ENCODE measurements at regions not wholly inside any gene's neighbourhood (a gene's known extent, or its start where the extent isn't known, plus 50 kb on each side); places are given as distances from the start of the nearest gene placed in this dataset.

DNA sequence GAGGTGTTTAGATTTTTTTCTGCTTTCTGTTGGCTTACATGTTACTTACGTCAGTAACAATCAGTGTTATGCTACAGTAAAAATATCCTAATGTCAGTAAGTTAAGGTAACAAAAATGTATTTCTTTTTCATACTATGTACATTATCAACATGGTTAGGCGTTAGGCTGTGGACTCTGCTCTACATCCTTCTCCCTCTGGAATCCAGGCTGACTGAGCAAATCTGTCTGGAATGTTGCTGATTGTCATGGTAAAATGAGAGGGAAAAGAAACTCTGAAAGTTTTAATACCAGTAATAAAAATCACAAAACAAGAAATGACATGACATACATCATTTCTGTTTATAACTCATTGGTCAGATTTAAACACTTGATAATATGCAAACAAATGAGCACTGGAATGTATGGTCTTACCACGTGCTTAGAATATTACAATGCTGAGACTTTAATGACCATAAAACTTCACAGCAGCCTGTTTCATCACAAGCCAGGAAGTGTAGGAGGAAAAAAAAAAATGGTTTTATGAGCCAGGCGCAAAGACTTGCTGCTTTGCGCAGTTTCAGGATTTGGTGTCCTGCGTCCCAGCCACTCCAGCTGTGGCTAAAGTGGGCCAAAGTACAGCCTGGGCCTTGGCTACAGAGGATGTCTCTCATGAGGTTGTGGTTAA lies 252.4 kb downstream of the FSIP2 start:
- TF ChIP-seq, protein P1, sequence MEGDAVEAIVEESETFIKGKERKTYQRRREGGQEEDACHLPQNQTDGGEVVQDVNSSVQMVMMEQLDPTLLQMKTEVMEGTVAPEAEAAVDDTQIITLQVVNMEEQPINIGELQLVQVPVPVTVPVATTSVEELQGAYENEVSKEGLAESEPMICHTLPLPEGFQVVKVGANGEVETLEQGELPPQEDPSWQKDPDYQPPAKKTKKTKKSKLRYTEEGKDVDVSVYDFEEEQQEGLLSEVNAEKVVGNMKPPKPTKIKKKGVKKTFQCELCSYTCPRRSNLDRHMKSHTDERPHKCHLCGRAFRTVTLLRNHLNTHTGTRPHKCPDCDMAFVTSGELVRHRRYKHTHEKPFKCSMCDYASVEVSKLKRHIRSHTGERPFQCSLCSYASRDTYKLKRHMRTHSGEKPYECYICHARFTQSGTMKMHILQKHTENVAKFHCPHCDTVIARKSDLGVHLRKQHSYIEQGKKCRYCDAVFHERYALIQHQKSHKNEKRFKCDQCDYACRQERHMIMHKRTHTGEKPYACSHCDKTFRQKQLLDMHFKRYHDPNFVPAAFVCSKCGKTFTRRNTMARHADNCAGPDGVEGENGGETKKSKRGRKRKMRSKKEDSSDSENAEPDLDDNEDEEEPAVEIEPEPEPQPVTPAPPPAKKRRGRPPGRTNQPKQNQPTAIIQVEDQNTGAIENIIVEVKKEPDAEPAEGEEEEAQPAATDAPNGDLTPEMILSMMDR (IDR thresholded peaks at IDR 0.05) = no peak
- TF ChIP-seq POLR2AphosphoS5 (IDR thresholded peaks at IDR 0.05) (no peak), POLR2A (IDR thresholded peaks at IDR 0.05) (no peak)
